Right lobe of liver (tissue), 6 donors: ENCODE measurements at regions not wholly inside any gene's neighbourhood (a gene's known extent, or its start where the extent isn't known, plus 50 kb on each side); places are given as distances from the start of the nearest gene placed in this dataset.

Experiments
- ATAC-seq, 4 donors: fragments of 200-7000 bp; cut with Tn5 transposase; one replicate each; pipeline ENCODE4 v1.9.1; 2020; ENCODE audit warnings: mild to moderate bottlenecking in 4 of 4, moderate library complexity in 4 of 4
- DNase-seq, 3 donors: peaks; one replicate each; pipeline ENCODE4 v3.0.0-alpha.2; 2020
- H3K27ac ChIP-seq, 3 donors: fragments of 200-600 bp; one replicate each; pipeline ENCODE4 v1.8.0; 2022
- H3K27me3 ChIP-seq, 2 donors: fragments of 200-600 bp; one replicate each; pipeline ENCODE4 v1.8.0; 2022
- H3K36me3 ChIP-seq, 4 donors: fragments of 200-600 bp; sonication (generic) in 1 of 4; one replicate each; pipeline versions ENCODE4 v1.5.1 to v1.8.0; 2017 to 2022; ENCODE audit warnings: control low read depth in 1 of 4
- H3K4me1 ChIP-seq, 4 donors: fragments of 200-600 bp; sonication (generic) in 1 of 4; one replicate each; pipeline versions ENCODE4 v1.5.1 to v1.8.0; 2017 to 2022; ENCODE audit warnings: control low read depth in 1 of 4
- H3K4me3 ChIP-seq, 3 donors: fragments of 200-600 bp; one replicate each; pipeline ENCODE4 v1.8.0; 2022
- H3K9me3 ChIP-seq, 4 donors: fragments of 200-600 bp; sonication (generic) in 1 of 4; one replicate each; pipeline versions ENCODE4 v1.5.1 to v1.8.0; 2017 to 2022; ENCODE audit warnings: control low read depth in 1 of 4
- CTCF ChIP-seq, 4 donors: fragments of 200-600 bp in 3 of 4; fragments of 450-650 bp in 1 of 4; IDR thresholded peaks; one replicate each; pipeline versions ENCODE4 v1.5.1 to v1.8.0; 2016 to 2022; ENCODE audit warnings: antibody characterized with exemption in 4 of 4, mild to moderate bottlenecking in 2 of 4
- POLR2A ChIP-seq: fragments of 450-650 bp; IDR thresholded peaks from one replicate; pipeline ENCODE4 v1.6.1; 2017; ENCODE audit warnings: antibody characterized with exemption, mild to moderate bottlenecking
- WGBS: methylation state at CpG from one replicate; pipeline ENCODE4 v1.1.6; 2018; ENCODE audit warnings: low coverage, low lambda C conversion rate; ENCODE audit not compliant: insufficient coverage; ENCODE audit errors: missing lambda C conversion rate; 5-methylcytosine and 5-hydroxymethylcytosine counted together
- intact Hi-C, 2 donors: fragments of 100-400 bp; cut with DNase I; formaldehyde crosslinking; loops; one replicate each; pipeline versions ENCODE4 v1.11.2 to v1.14.1; 2022
- donor health status: DM: no; HTN: yes; CAD: no.
- donor health status: DM: no; HTN: no; CAD: no.
- donor health status: DM: no; HTN: no; CAD: no.
- donor health status: DM: no; HTN: yes; CAD: no.
- donor health status: DM: no; HTN: yes; CAD: no.

DNA sequence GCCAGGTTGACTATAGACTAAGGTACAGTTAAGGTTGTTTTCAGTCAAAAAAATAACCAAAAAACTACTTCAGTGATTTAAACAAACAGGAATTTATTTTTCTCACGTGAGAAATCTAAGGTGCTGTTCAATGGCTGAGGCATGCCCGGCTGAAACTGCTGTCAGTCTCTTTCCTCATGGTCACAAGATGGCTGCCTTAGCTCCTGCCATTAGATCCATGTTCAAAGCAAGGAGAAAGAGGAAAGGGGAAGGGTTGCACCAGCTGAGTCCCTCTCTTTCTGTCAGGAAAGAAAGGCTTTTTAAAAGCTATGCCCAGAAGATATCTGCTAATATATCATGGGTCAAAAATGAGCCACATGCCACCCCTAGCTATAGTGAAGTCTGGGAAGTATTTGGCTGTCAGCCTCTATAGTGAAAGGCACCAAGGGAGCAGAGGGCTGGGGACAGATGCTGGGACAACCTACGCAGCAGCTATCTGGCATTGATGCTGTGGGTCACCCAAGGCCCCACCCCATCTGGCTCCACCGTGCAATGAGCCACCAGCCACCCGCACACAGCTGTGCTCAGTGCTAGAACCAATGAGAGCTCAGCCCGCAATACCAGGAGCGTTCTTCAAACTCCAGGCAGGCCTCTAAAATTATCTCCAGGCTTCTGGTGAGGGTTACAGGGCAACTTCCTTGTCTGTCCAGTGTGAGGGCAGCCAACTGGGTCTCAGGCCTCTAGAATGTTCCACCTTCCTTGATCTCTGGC, 64.7 kb upstream of the GATA2 start:
- H3K4me3 ChIP-seq = no peak overlapping the region
- intact Hi-C loops = no loop called here
- H3K36me3 ChIP-seq = no peaks in the 10 kb centered on the region
- 60% methylated on average over 2 of the region's 7 CpGs for WGBS
- no peaks in the 10 kb centered on the region for H3K9me3 ChIP-seq
- no peaks in the 10 kb centered on the region for H3K27me3 ChIP-seq
- no peaks in the 10 kb centered on the region for H3K4me1 ChIP-seq
- H3K27ac ChIP-seq = no peak overlapping the region
- ATAC-seq (no peak), DNase-seq (no peak)
- TF ChIP-seq CTCF (IDR thresholded peaks at IDR 0.05) (no peak), POLR2A (no peak)

GRCh38 chr3:128556907-128557306, 63.9 kb upstream of the GATA2 start:
- no peak overlapping the region for H3K27ac ChIP-seq
- TF ChIP-seq CTCF (IDR thresholded peaks at IDR 0.05) (no peak), POLR2A (no peak)
- DNase-seq (no peak), ATAC-seq (no peak)
- WGBS = 47% methylated on average over 6 of the region's 12 CpGs
- H3K4me3 ChIP-seq = no peak overlapping the region
- no peaks in the 10 kb centered on the region for H3K27me3 ChIP-seq
- intact Hi-C loops = no loop called here
- no peaks in the 10 kb centered on the region for H3K9me3 ChIP-seq
- H3K36me3 ChIP-seq = no peaks in the 10 kb centered on the region
- no peaks in the 10 kb centered on the region for H3K4me1 ChIP-seq

- WGBS = 61% methylated on average over 7 of the region's 10 CpGs
- intact Hi-C loops = no loop called here
Observed at GRCh38 chr3:128556384-128556783, 63.4 kb upstream of the GATA2 start.

GRCh38 chr3:128555841-128556240, 62.8 kb upstream of the GATA2 start:
- DNase-seq (no peak), ATAC-seq (no peak)
- intact Hi-C loops = no loop called here
- H3K27me3 ChIP-seq = no peaks in the 10 kb centered on the region
- no peaks in the 10 kb centered on the region for H3K36me3 ChIP-seq
- no peaks in the 10 kb centered on the region for H3K4me1 ChIP-seq
- no peak overlapping the region for H3K27ac ChIP-seq
- TF ChIP-seq CTCF (IDR thresholded peaks at IDR 0.05) (no peak), POLR2A (no peak)
- no peak overlapping the region for H3K4me3 ChIP-seq
- H3K9me3 ChIP-seq = no peaks in the 10 kb centered on the region
- no CpG with 5 or more reads among the region's 17 CpGs for WGBS

More at GRCh38 chr3:128556384-128556783, 63.4 kb upstream of the GATA2 start:
- Histone ChIP-seq H3K4me1 (no peaks in the 10 kb centered on the region), H3K27me3 (no peaks in the 10 kb centered on the region), H3K36me3 (no peaks in the 10 kb centered on the region), H3K4me3 (no peak overlapping the region), H3K9me3 (no peaks in the 10 kb centered on the region), H3K27ac (no peak overlapping the region)
- TF ChIP-seq CTCF (IDR thresholded peaks at IDR 0.05) (no peak), POLR2A (no peak)
- ATAC-seq = no peak
- no peak for DNase-seq
